HG02981 (cell line): ENCODE measurements at regions not wholly inside any gene's neighbourhood (a gene's known extent, or its start where the extent isn't known, plus 50 kb on each side); places are given as distances from the start of the nearest gene placed in this dataset.

Experiments used
- ATAC-seq: cut with Tn5 transposase; IDR thresholded peaks from one replicate; pipeline ENCODE4 v1.9.1; 2021; ENCODE audit warnings: mild to moderate bottlenecking, moderate library complexity; ENCODE audit not compliant: unreplicated experiment

- ATAC-seq, result no peak
Observed at GRCh38 chr15:81987628-81988027, 58.2 kb downstream of the MEX3B start.

GRCh38 chr15:81983497-81983896 lies 62.3 kb downstream of the MEX3B start:
- no peak for ATAC-seq

GRCh38 chr15:81982808-81983207 lies 63.0 kb downstream of the MEX3B start:
- no peak for ATAC-seq

GRCh38 chr15:81981908-81982307 lies 63.9 kb downstream of the MEX3B start:
- no peak for ATAC-seq

GRCh38 chr15:81977464-81977863 lies 68.4 kb downstream of the MEX3B start:
- no peak for ATAC-seq

GRCh38 chr15:81968691-81969090 lies 77.1 kb downstream of the MEX3B start:
- ATAC-seq, result no peak

- ATAC-seq, result no peak
Observed at GRCh38 chr15:81966631-81967030, 79.2 kb downstream of the MEX3B start.

GRCh38 chr15:81962482-81962881 lies 83.3 kb downstream of the MEX3B start:
- no peak for ATAC-seq

GRCh38 chr15:81959196-81959595 lies 86.6 kb downstream of the MEX3B start:
- no peak for ATAC-seq

GRCh38 chr15:81957698-81958097 lies 88.1 kb downstream of the MEX3B start:
- no peak for ATAC-seq

- no peak for ATAC-seq
Observed at GRCh38 chr15:81955382-81956062, 90.3 kb downstream of the MEX3B start.

GRCh38 chr15:81954158-81954783 lies 91.5 kb downstream of the MEX3B start:
- no peak for ATAC-seq

GRCh38 chr15:81950841-81951414 lies 94.9 kb downstream of the MEX3B start:
- ATAC-seq, result no peak

GRCh38 chr15:81948751-81949150 lies 97.1 kb downstream of the MEX3B start:
- ATAC-seq, result no peak

GRCh38 chr15:81948222-81948621 lies 97.6 kb downstream of the MEX3B start:
- ATAC-seq, result no peak

GRCh38 chr15:81947548-81947947 lies 98.3 kb downstream of the MEX3B start:
- ATAC-seq, result no peak

- ATAC-seq, result no peak
Observed at GRCh38 chr15:81945014-81945615, 100.7 kb downstream of the MEX3B start.

- ATAC-seq, result no peak
Observed at GRCh38 chr15:81942655-81943195, 103.1 kb downstream of the MEX3B start.

- ATAC-seq, result no peak
Observed at GRCh38 chr15:81942157-81942556, 103.7 kb downstream of the MEX3B start.

GRCh38 chr15:81941479-81941878 lies 104.3 kb downstream of the MEX3B start:
- ATAC-seq, result no peak
